T-helper 2 cell treated with Interferon-gamma antibody and Interleukin-4, amounts not matched to agents 5 μg/mL and 100 μg/mL, for 36 hours (primary cell): ENCODE measurements at regions not wholly inside any gene's neighbourhood (a gene's known extent, or its start where the extent isn't known, plus 50 kb on each side); places are given as distances from the start of the nearest gene placed in this dataset.

Source experiments
- DNase-seq: peaks from one replicate; pipeline ENCODE4 v3.0.0; 2021; ENCODE audit warnings: low spot score
- H3K27ac Mint-ChIP-seq: one replicate; pipeline ENCODE4 v1.8.0; 2021; ENCODE audit warnings: mild to moderate bottlenecking, mixed read lengths
- H3K27me3 Mint-ChIP-seq: one replicate; pipeline ENCODE4 v1.8.0; 2021; ENCODE audit warnings: low read depth, mixed read lengths
- H3K36me3 Mint-ChIP-seq: one replicate; pipeline ENCODE4 v1.8.0; 2021; ENCODE audit warnings: low read depth, mixed read lengths
- H3K4me1 Mint-ChIP-seq: one replicate; pipeline ENCODE4 v1.8.0; 2021; ENCODE audit warnings: low read depth, mixed read lengths
- H3K4me3 Mint-ChIP-seq: one replicate; pipeline ENCODE4 v1.8.0; 2022; ENCODE audit warnings: mild to moderate bottlenecking, moderate library complexity, mixed read lengths
- H3K9me3 Mint-ChIP-seq: one replicate; pipeline ENCODE4 v1.8.0; 2021; ENCODE audit warnings: mixed read lengths

DNA sequence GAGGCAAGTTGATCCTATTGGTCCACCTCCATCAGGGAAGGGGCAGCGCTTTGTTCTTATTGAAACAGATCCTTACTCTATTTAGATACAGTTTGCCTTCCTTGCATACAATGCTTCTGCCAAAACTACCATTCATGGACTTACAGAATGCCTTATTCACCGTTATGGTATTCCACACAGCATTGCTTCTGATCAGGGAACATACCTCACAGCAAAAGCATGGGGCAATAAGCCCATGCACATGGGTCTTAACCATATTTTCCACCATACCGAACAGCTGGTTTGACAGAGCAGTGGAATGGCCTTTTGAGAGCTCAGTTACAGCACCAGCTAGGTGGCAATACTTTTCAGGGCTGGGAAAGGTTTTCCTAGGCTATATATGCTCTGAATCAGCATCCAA, 544.8 kb upstream of the ADGRL4 start:
- Mint-ChIP-seq H3K4me1 (no peaks in the 10 kb centered on the region), H3K9me3 (peaks cover 3% of the 10 kb centered on the region), H3K27ac (no peak overlapping the region), H3K36me3 (no peaks in the 10 kb centered on the region), H3K27me3 (no peaks in the 10 kb centered on the region), H3K4me3 (no peak overlapping the region)
- DNase-seq: no peak

DNA sequence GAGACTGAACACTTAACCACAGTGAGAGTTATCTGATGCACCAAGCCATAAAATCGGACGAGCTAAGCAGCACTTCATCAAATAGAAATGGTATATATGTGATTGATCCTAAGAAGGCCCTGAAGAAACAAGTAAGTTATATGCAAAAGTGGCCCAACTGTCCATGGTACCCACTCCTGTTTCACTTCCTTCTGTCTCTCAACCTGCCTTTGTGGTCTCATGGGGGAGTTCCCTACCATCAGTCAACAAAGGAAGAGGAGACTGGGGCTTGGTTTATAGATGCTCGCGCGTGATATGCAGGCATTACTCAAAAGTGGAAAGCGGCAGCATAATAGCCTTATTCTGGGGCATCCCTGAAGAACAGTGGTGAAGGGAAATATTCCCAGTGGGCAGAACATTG, 543.9 kb upstream of the ADGRL4 start:
- no peaks in the 10 kb centered on the region for H3K36me3 Mint-ChIP-seq
- H3K9me3 Mint-ChIP-seq: peaks cover 6% of the 10 kb centered on the region
- DNase-seq: no peak
- H3K4me1 Mint-ChIP-seq: no peaks in the 10 kb centered on the region
- no peaks in the 10 kb centered on the region for H3K27me3 Mint-ChIP-seq
- no peak overlapping the region for H3K4me3 Mint-ChIP-seq
- H3K27ac Mint-ChIP-seq: no peak overlapping the region

DNA sequence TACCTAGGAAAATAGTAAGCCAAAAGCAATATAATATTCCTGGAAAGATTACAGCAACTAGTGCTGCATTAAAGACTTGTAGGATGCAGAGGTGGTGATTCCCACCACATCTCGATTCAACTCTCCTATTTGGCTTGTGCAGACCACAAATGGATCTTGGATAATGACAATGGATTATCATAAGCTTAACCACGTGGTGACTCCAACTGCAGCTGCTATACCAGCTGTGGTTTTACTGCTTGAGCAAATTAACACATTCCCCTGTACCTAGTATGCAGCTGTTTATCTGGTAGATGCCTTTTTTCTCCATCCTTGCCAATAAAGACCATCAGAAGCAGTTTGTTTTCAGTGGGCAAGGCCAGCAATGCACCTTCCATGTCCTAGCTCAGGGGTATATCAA, 542.7 kb upstream of the ADGRL4 start:
- H3K4me3 Mint-ChIP-seq: no peak overlapping the region
- no peaks in the 10 kb centered on the region for H3K27me3 Mint-ChIP-seq
- H3K4me1 Mint-ChIP-seq: no peaks in the 10 kb centered on the region

DNA sequence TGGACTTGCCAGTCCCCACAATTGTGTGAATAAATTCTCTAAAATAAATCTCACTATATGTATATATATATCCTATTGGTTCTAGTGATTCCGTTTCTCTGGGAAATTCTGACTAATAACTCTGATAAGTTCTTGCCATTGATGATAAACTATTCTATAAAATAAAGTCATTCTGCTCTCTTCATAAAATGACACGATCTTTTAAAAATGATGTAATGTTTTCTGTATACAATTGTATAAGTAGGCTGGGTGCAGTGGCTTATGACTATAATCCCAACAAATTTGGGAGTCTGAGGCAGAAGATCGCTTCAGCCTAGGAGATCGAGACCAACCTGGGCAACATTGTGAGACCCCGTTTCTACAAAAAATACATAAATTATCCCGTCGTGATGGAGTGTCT, 541.0 kb upstream of the ADGRL4 start:
- no peak for DNase-seq
- H3K4me1 Mint-ChIP-seq: no peaks in the 10 kb centered on the region
- no peak overlapping the region for H3K27ac Mint-ChIP-seq
- H3K9me3 Mint-ChIP-seq: peaks cover 3% of the 10 kb centered on the region
- H3K27me3 Mint-ChIP-seq: no peaks in the 10 kb centered on the region
- H3K4me3 Mint-ChIP-seq: no peak overlapping the region
- no peaks in the 10 kb centered on the region for H3K36me3 Mint-ChIP-seq

More for the DNA sequence above, 542.7 kb upstream of the ADGRL4 start:
- Mint-ChIP-seq H3K27ac (no peak overlapping the region), H3K9me3 (peaks cover 6% of the 10 kb centered on the region), H3K36me3 (no peaks in the 10 kb centered on the region)
- no peak for DNase-seq

DNA sequence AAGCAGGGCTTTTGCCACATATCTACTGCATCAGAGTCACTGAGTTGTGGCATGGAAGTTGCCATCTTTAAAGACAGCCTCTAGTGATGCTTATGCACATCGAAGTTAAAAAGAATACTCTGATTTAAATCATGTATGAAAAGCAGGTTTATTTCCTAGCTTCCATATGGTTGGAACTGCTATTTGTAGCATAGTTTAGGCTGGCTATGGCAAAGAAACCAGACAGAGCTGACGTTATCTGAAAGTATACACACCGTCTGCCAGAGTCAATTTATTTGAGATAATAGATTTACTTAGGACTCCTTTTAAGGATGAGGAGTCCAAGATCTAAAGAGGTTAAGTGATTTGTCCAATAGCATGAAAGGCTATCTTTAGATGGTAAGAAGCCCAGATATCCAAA, 536.9 kb upstream of the ADGRL4 start:
- Mint-ChIP-seq H3K4me3 (no peak overlapping the region), H3K9me3 (peaks cover 6% of the 10 kb centered on the region), H3K36me3 (no peaks in the 10 kb centered on the region), H3K27me3 (no peaks in the 10 kb centered on the region), H3K27ac (no peak overlapping the region), H3K4me1 (no peaks in the 10 kb centered on the region)
- no peak for DNase-seq

DNA sequence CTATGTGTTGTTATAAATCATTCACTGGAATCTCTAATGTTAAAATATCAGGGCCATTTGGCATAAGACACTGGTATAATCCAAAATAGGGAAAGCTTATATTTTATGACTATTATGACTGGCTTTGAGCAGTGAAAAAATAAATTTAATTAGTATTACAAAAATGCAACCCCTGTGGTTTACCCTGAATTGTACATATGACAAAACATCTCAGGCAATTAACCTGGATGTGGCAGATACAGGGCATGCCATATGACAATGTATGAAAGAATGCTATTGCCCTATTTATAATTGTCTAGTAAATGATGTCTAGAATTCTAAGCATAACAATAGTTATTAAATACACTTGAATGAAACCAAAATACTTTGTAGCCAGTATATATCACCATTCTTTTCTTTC, 532.5 kb upstream of the ADGRL4 start:
- Mint-ChIP-seq H3K4me1 (no peaks in the 10 kb centered on the region), H3K36me3 (no peaks in the 10 kb centered on the region), H3K4me3 (no peak overlapping the region), H3K27ac (no peak overlapping the region), H3K27me3 (no peaks in the 10 kb centered on the region), H3K9me3 (peaks cover 3% of the 10 kb centered on the region)
- no peak for DNase-seq

DNA sequence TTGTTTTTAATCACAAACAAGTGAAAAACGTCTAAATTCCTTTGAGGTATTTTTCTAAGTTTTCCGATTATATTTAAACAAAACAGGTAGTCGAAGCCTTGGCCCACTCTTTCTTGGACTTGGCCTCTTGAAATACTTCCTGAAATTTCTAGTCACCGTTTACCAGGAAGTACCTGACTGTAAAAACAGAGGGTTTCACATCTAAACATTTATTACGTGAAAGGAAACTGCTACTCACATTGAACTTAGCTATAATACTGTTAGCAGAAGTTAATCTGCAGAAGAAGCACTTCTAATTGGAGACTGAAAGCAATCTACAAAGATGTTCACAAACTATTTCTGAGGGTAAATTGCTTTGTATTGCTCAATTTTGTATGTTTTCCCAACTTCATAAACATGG, 526.0 kb upstream of the ADGRL4 start:
- Mint-ChIP-seq H3K27me3 (no peaks in the 10 kb centered on the region), H3K4me1 (no peaks in the 10 kb centered on the region), H3K27ac (no peak overlapping the region), H3K4me3 (no peak overlapping the region), H3K36me3 (no peaks in the 10 kb centered on the region), H3K9me3 (no peaks in the 10 kb centered on the region)
- no peak for DNase-seq

DNA sequence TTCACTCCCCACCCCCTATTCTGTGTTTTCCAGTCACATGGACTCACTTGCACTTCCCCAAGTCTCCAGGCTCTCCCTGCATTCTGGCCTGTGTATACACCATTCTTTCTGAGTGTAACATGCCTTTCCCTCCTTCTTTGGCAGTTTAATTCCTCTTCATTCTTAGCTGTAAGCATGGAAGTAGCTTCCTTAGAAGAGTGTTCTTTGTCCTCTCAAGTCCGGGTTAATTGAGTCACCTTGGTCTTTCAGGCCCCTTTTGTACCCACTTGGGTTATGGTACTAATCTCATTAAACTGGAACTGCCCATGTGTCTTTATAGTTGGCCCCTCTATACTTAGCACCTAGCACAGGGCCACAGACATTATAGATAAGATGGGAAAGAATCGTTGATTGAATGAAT, 525.3 kb upstream of the ADGRL4 start:
- Mint-ChIP-seq H3K27me3 (no peaks in the 10 kb centered on the region), H3K9me3 (no peaks in the 10 kb centered on the region), H3K36me3 (no peaks in the 10 kb centered on the region), H3K4me3 (no peak overlapping the region), H3K4me1 (no peaks in the 10 kb centered on the region), H3K27ac (no peak overlapping the region)
- DNase-seq: no peak

DNA sequence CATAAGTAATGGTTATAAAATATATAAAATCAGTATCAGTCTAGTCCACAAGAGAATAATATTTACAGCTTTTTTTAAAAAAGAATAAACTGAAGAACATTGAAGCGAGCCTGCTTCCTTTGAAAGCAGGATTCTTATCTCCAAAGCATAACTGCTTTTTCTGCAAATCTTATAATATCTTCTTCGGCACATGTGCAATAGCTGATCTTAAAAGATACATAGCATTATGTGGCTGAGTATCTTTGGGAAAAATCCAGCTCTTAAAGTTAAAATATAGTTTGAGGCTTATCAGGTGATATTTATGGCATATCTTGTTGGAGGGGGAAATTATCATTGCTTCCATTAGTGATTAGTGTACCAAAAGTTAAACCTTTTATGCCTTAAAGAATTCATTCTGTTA, 523.9 kb upstream of the ADGRL4 start:
- H3K4me3 Mint-ChIP-seq: no peak overlapping the region
- H3K9me3 Mint-ChIP-seq: no peaks in the 10 kb centered on the region
- DNase-seq: no peak
- no peaks in the 10 kb centered on the region for H3K27me3 Mint-ChIP-seq
- H3K27ac Mint-ChIP-seq: no peak overlapping the region
- H3K4me1 Mint-ChIP-seq: no peaks in the 10 kb centered on the region
- H3K36me3 Mint-ChIP-seq: no peaks in the 10 kb centered on the region

DNA sequence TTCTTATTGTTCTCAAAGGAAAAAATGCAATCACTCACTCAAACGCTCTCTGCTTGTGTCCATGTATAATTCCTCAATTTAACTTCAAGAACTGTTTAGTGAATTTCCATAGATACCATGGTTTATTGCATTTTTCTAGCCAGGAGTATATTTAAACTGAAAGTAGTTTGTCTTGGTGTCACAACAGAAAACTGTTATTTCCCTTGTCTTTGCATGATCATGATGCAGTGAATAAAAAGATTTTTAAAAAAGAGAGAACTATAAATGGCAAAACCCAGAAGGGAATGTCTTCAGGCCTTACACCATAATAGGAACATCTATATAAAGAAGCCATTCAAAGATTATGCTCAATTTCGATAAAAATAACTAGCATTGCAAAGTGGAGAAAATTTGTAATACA, 523.5 kb upstream of the ADGRL4 start:
- no peak for DNase-seq
- Mint-ChIP-seq H3K9me3 (peaks cover under 1% of the 10 kb centered on the region), H3K4me3 (no peak overlapping the region), H3K27me3 (no peaks in the 10 kb centered on the region), H3K27ac (no peak overlapping the region), H3K4me1 (no peaks in the 10 kb centered on the region), H3K36me3 (no peaks in the 10 kb centered on the region)

DNA sequence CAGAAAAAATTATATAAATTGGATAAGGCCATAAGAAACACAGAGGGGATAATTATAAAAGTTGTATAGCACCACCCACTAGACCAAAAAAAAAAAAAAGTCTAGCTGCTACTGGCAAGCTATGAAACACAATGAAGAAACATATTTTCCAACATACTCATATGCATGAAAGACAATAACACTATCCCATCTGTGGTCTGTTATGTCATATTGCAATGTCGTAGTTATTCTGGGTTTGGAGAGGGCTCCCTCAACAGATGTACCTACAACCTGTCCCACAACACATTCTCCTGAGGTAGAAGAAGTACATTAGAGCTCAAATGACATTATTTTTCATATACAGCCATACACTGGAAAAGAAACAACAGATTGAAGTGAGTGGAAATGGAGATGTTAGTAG, 517.6 kb upstream of the ADGRL4 start:
- DNase-seq: no peak
- Mint-ChIP-seq H3K4me1 (no peaks in the 10 kb centered on the region), H3K4me3 (no peak overlapping the region), H3K27ac (no peak overlapping the region), H3K27me3 (no peaks in the 10 kb centered on the region), H3K9me3 (peaks cover 7% of the 10 kb centered on the region), H3K36me3 (no peaks in the 10 kb centered on the region)

DNA sequence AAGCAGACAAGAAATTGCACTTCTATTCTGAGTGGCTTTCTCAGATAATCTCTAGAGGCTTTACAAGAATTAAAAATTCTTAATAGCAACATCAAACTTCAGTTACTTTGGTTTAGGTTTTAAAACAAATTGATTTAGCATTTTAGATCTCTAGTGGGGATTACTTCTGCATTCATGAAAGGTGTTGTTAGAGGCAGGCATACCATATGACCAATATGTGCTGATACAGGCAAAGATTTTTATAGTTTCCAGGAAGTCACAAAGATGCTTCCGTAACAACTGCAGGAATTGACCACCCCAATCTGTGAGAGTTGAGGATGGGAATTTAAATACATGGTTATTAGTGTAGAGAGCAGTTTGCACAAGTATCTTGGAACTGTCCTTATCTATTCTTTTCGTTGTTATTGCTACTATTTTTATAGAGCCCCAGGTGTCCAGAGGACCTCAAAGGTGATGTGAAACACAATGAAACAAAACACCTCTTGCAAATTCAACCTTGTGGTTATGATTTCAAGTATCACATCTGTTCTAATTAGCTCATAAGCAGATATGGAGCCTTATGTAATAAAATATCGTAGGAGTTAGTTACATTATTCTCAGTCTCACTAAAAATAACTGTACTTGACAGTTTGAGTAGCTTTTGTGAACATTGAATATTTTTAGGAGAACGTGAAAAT, 512.7 kb upstream of the ADGRL4 start:
- no peaks in the 10 kb centered on the region for H3K36me3 Mint-ChIP-seq
- H3K9me3 Mint-ChIP-seq: peaks cover 8% of the 10 kb centered on the region
- no peaks in the 10 kb centered on the region for H3K27me3 Mint-ChIP-seq
- no peak overlapping the region for H3K27ac Mint-ChIP-seq
- DNase-seq: no peak
- H3K4me1 Mint-ChIP-seq: no peaks in the 10 kb centered on the region
- no peak overlapping the region for H3K4me3 Mint-ChIP-seq

DNA sequence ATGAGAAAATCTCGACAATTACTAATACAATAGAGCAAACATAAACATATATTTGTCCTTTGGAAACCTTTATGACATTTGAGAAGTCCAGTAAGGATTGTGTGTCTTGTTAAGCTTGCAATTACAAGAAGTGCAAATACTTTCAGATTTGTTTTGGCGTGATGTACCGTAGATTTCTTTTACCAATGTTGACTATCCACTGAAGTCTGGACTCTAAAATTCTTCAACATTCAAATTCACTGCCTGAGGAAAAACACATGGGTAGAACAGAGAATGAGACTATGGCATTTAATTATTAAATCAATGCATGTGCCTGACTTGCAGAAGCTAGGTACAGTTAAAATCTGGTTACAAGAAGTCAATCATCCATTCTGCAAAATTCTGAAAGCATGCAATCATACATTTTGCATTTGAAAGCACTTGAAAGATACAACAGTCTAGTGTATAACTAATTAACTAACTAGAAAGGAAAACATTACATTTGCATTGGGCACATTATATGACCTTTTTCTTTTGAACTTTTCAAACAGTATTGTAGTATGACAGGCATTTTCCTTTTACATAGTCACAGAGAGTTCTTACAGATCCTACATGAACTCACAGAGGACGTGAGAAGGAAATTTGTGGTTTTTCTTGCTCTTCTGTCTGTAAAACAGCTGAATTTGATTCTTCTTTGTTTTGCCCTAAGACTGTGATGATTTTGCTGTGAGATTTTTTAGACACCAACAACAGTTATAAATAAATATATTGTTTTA, 511.1 kb upstream of the ADGRL4 start:
- H3K36me3 Mint-ChIP-seq: no peaks in the 10 kb centered on the region
- H3K4me3 Mint-ChIP-seq: no peak overlapping the region
- H3K27ac Mint-ChIP-seq: no peak overlapping the region
- no peaks in the 10 kb centered on the region for H3K27me3 Mint-ChIP-seq
- no peak for DNase-seq
- H3K4me1 Mint-ChIP-seq: no peaks in the 10 kb centered on the region
- peaks cover 4% of the 10 kb centered on the region for H3K9me3 Mint-ChIP-seq

DNA sequence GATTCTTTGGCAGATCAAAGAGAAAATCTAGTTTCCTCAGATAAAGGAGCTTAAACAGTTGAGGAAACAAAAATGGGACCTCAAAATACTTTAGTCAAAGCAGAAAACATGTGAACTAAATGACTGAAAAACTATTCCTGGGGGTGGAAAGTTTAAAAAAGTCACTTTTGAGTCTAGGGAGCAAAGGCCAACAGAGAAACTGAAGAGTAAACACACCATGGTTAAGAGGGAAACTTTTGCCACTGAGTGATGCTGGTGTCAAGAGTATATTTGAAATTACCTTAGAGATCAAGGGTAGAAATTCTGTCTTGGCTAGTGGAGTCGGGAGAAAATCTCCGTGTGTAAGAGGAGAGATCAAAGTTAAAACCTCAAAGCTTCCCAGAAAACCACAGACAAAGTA, 501.2 kb upstream of the ADGRL4 start:
- H3K36me3 Mint-ChIP-seq: no peaks in the 10 kb centered on the region
- DNase-seq: no peak

DNA sequence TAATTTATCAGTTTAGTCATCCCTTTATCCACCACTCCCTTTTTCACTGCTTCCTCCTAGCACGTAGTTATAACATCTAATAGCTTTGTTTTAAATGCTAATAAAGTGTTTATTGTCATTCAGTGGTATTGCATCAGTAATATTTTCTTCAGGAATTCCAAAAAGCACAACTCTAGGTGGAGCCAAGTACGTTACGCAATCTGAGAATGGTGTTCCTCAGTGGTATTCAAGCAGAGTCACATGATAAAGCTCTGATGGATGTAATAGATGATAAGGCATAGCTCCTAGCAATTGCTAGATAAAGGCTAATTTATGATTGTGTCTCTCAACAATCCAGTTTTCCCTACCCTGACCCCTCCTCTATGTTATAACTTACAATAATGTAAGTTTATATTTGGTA, 494.6 kb upstream of the ADGRL4 start:
- Mint-ChIP-seq H3K27ac (no peak overlapping the region), H3K36me3 (no peaks in the 10 kb centered on the region), H3K27me3 (no peaks in the 10 kb centered on the region), H3K4me3 (no peak overlapping the region), H3K4me1 (no peaks in the 10 kb centered on the region), H3K9me3 (no peaks in the 10 kb centered on the region)
- no peak for DNase-seq

More for the DNA sequence above, 501.2 kb upstream of the ADGRL4 start:
- Mint-ChIP-seq H3K4me3 (no peak overlapping the region), H3K4me1 (no peaks in the 10 kb centered on the region), H3K27ac (no peak overlapping the region), H3K9me3 (peaks cover 8% of the 10 kb centered on the region), H3K27me3 (no peaks in the 10 kb centered on the region)
